Neural progenitor cell (in vitro differentiated cells): ENCODE measurements at regions not wholly inside any gene's neighbourhood (a gene's known extent, or its start where the extent isn't known, plus 50 kb on each side); places are given as distances from the start of the nearest gene placed in this dataset.
"Not testable (repeated sequence)": the region's sequence is repeated elsewhere in the genome, so short reads cannot be mapped to it uniquely, and the experiment has no call there.

Experiments used
- DNase-seq: peaks from one replicate; pipeline ENCODE4 v3.0.0-alpha.2; 2016; ENCODE audit warnings: low spot score
- H2AFZ ChIP-seq: fragments of 200-600 bp; sonication (generic); replicated peaks from 2 replicates; pipeline ENCODE4 v1.6.1; 2016; ENCODE audit warnings: antibody characterized with exemption
- H3F3A ChIP-seq: fragments of 200-600 bp; sonication (generic); 2 replicates; pipeline ENCODE4 v1.6.1; 2016; ENCODE audit warnings: antibody characterized with exemption, low read depth
- H3K27ac ChIP-seq: fragments of 200-600 bp; sonication (generic); 2 replicates; pipeline ENCODE4 v1.5.1; 2016; ENCODE audit warnings: mild to moderate bottlenecking
- H3K27me3 ChIP-seq: fragments of 200-600 bp; sonication (generic); 2 replicates; pipeline ENCODE4 v1.6.1; 2016; ENCODE audit warnings: mild to moderate bottlenecking, moderate library complexity
- H3K36me3 ChIP-seq: fragments of 200-600 bp; sonication (generic); 2 replicates; pipeline ENCODE4 v1.5.1; 2016
- H3K4me1 ChIP-seq: fragments of 200-600 bp; sonication (generic); 2 replicates; pipeline ENCODE4 v1.6.1; 2016; ENCODE audit warnings: mixed run types
- H3K4me2 ChIP-seq: fragments of 200-600 bp; sonication (generic); 2 replicates; pipeline ENCODE4 v1.6.1; 2016
- H3K4me3 ChIP-seq: fragments of 200-600 bp; sonication (generic); 2 replicates; pipeline ENCODE4 v1.5.1; 2016
- H3K79me2 ChIP-seq: fragments of 200-600 bp; sonication (generic); 2 replicates; pipeline ENCODE4 v1.6.1; 2016; ENCODE audit warnings: low read depth
- H3K9ac ChIP-seq: fragments of 200-600 bp; sonication (generic); 2 replicates; pipeline ENCODE4 v1.6.1; 2016
- H3K9me3 ChIP-seq: fragments of 200-600 bp; sonication (generic); 2 replicates; pipeline ENCODE4 v1.5.1; 2016; ENCODE audit warnings: low read depth
- H4K20me1 ChIP-seq: fragments of 200-600 bp; sonication (generic); 2 replicates; pipeline ENCODE4 v1.6.1; 2016; ENCODE audit warnings: low read depth
- H3K27ac Mint-ChIP-seq: 3 replicates; pipeline ENCODE4 v1.8.0; 2021; ENCODE audit warnings: mixed read lengths
- H3K27me3 Mint-ChIP-seq: 2 replicates; pipeline ENCODE4 v1.8.0; 2022; ENCODE audit warnings: low read depth, mild to moderate bottlenecking, inconsistent platforms, moderate library complexity, mixed read lengths; ENCODE audit not compliant: insufficient read depth
- H3K36me3 Mint-ChIP-seq: 3 replicates; pipeline ENCODE4 v1.8.0; 2021; ENCODE audit warnings: mixed read lengths
- H3K4me1 Mint-ChIP-seq: 3 replicates; pipeline ENCODE4 v1.8.0; 2021; ENCODE audit warnings: mixed read lengths
- H3K4me3 Mint-ChIP-seq: 3 replicates; pipeline ENCODE4 v1.8.0; 2021; ENCODE audit warnings: mild to moderate bottlenecking, moderate library complexity, mixed read lengths
- H3K9me3 Mint-ChIP-seq: 3 replicates; pipeline ENCODE4 v1.8.0; 2020; ENCODE audit warnings: mixed read lengths
- EZH2 ChIP-seq: fragments of 200-600 bp; sonication (generic); IDR thresholded peaks from 2 replicates; pipeline ENCODE4 v1.6.1; 2017; ENCODE audit warnings: antibody characterized with exemption, mild to moderate bottlenecking, moderate library complexity
- EZH2phosphoT487 ChIP-seq: fragments of 200-600 bp; sonication (generic); IDR thresholded peaks from 2 replicates; pipeline ENCODE4 v1.6.1; 2017; ENCODE audit warnings: antibody characterized with exemption
- TF ChIP-seq, protein P1 (sequence below): fragments of 200-600 bp; sonication (generic); IDR thresholded peaks from 2 replicates; pipeline ENCODE4 v1.5.1; 2017; ENCODE audit warnings: antibody characterized with exemption, mild to moderate bottlenecking

DNA sequence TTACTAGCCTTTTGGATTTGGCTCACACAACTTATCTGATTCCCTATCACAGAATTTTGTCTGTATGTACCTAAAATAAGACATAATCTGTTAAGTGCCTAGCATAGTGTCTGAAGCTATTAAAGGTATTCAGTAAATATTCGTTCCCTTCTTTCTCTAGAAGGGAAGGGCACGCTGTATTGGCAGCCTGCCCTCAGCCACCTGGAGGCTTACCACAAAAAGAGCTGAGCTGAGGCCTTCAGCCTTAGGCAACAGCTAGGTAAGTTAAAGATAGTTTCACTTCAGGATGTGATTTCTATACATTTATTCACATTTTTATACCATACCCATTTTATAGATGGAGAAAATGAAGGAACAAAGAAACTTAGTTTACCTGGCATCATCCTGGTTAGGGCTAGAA, 400.0 kb upstream of the LCORL start:
- TF ChIP-seq, protein P1, sequence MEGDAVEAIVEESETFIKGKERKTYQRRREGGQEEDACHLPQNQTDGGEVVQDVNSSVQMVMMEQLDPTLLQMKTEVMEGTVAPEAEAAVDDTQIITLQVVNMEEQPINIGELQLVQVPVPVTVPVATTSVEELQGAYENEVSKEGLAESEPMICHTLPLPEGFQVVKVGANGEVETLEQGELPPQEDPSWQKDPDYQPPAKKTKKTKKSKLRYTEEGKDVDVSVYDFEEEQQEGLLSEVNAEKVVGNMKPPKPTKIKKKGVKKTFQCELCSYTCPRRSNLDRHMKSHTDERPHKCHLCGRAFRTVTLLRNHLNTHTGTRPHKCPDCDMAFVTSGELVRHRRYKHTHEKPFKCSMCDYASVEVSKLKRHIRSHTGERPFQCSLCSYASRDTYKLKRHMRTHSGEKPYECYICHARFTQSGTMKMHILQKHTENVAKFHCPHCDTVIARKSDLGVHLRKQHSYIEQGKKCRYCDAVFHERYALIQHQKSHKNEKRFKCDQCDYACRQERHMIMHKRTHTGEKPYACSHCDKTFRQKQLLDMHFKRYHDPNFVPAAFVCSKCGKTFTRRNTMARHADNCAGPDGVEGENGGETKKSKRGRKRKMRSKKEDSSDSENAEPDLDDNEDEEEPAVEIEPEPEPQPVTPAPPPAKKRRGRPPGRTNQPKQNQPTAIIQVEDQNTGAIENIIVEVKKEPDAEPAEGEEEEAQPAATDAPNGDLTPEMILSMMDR = no peak
- TF ChIP-seq EZH2phosphoT487 = no peak
- no peaks in the 10 kb centered on the region for H3K36me3 Mint-ChIP-seq
- Histone ChIP-seq H3K4me1 (no peaks in the 10 kb centered on the region), H2AFZ (no peak overlapping the region), H3K27me3 (no peaks in the 10 kb centered on the region), H3K79me2 (no peaks in the 10 kb centered on the region), H3K4me2 (no peak overlapping the region), H3F3A (no peaks in the 10 kb centered on the region), H3K9me3 (no peaks in the 10 kb centered on the region), H3K4me3 (no peak overlapping the region), H3K36me3 (no peaks in the 10 kb centered on the region), H4K20me1 (no peaks in the 10 kb centered on the region), H3K27ac (no peak overlapping the region), H3K9ac (no peak overlapping the region)
- DNase-seq = no peak
- H3K4me3 Mint-ChIP-seq = no peak overlapping the region
- H3K4me1 Mint-ChIP-seq = peaks cover 8% of the 10 kb centered on the region
- H3K27me3 Mint-ChIP-seq = peaks cover 3% of the 10 kb centered on the region
- H3K9me3 Mint-ChIP-seq = peaks cover 8% of the 10 kb centered on the region
- no peak overlapping the region for H3K27ac Mint-ChIP-seq

- Mint-ChIP-seq H3K36me3 (no peaks in the 10 kb centered on the region), H3K27ac (no peak overlapping the region), H3K4me1 (peaks cover 8% of the 10 kb centered on the region), H3K27me3 (peaks cover 3% of the 10 kb centered on the region), H3K9me3 (peaks cover 11% of the 10 kb centered on the region), H3K4me3 (no peak overlapping the region)
- no peak overlapping the region for H2AFZ ChIP-seq
- no peaks in the 10 kb centered on the region for H4K20me1 ChIP-seq
- no peak overlapping the region for H3K27ac ChIP-seq
- H3K36me3 ChIP-seq = no peaks in the 10 kb centered on the region
- no peak overlapping the region for H3K9ac ChIP-seq
- no peak for DNase-seq
- TF ChIP-seq, protein P1 = no peak
- TF ChIP-seq EZH2phosphoT487 (no peak), EZH2 (no peak)
- H3K4me2 ChIP-seq = no peak overlapping the region
- no peaks in the 10 kb centered on the region for H3K4me1 ChIP-seq
- no peaks in the 10 kb centered on the region for H3K9me3 ChIP-seq
- H3K79me2 ChIP-seq = no peaks in the 10 kb centered on the region
- no peaks in the 10 kb centered on the region for H3K27me3 ChIP-seq
- no peak overlapping the region for H3K4me3 ChIP-seq
- no peaks in the 10 kb centered on the region for H3F3A ChIP-seq
Observed at GRCh38 chr4:18419780-18420179, 398.2 kb upstream of the LCORL start.

GRCh38 chr4:18418195-18418898, 396.8 kb upstream of the LCORL start:
- not testable (repeated sequence) for H2AFZ ChIP-seq, DNase-seq, H3K4me1 ChIP-seq, H4K20me1 ChIP-seq, H3F3A ChIP-seq, H3K4me3 ChIP-seq, H3K4me3 Mint-ChIP-seq, H3K27ac Mint-ChIP-seq, H3K9me3 ChIP-seq, H3K79me2 ChIP-seq, H3K27me3 Mint-ChIP-seq, H3K4me2 ChIP-seq, H3K36me3 Mint-ChIP-seq, H3K4me1 Mint-ChIP-seq, H3K27ac ChIP-seq, H3K9ac ChIP-seq, H3K27me3 ChIP-seq, H3K36me3 ChIP-seq
- peaks cover 11% of the 10 kb centered on the region for H3K9me3 Mint-ChIP-seq

DNA sequence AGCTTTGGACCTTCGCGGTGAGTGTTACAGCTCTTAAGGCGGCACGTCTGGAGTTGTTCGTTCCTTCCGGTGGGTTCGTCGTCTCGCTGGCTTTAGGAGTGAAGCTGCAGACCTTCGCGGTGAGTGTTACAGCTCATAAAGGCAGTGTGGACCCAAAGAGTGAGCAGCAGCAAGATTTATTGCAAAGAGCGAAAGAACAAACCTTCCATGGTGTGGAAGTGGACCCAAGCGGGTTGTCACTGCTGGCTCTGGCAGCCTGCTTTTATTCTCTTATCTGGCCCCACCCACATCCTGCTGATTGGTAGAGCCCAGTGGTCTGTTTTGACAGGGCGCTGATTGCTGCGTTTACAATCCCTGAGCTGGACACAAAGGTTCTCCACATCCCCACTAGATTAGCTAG, 396.1 kb upstream of the LCORL start:
- H3K9me3 ChIP-seq, H3K4me1 ChIP-seq, H3K27ac ChIP-seq: not testable (repeated sequence)

More for the DNA sequence above, 396.1 kb upstream of the LCORL start:
- H2AFZ ChIP-seq, H4K20me1 ChIP-seq, H3K27me3 Mint-ChIP-seq, H3K36me3 Mint-ChIP-seq, H3K4me1 Mint-ChIP-seq, H3K27ac Mint-ChIP-seq, H3K4me3 Mint-ChIP-seq, H3K4me3 ChIP-seq, H3F3A ChIP-seq, H3K79me2 ChIP-seq, H3K27me3 ChIP-seq, DNase-seq, H3K36me3 ChIP-seq, H3K4me2 ChIP-seq, H3K9ac ChIP-seq: not testable (repeated sequence)
- H3K9me3 Mint-ChIP-seq = peaks cover 11% of the 10 kb centered on the region
